Sigmoid colon (tissue), 3 donors: ENCODE measurements at regions not wholly inside any gene's neighbourhood (a gene's known extent, or its start where the extent isn't known, plus 50 kb on each side); places are given as distances from the start of the nearest gene placed in this dataset.

Source experiments
- CTCF ChIP-seq, 4 experiments: fragments of 450-650 bp in 3 of 4; fragments of 200-600 bp in 1 of 4; IDR thresholded peaks; one replicate each; pipeline ENCODE4 v1.5.1; 2016 to 2019; ENCODE audit warnings: antibody characterized with exemption in 4 of 4, mild to moderate bottlenecking in 3 of 4, moderate library complexity in 2 of 4
- POLR2A ChIP-seq, 2 donors: fragments of 450-650 bp; IDR thresholded peaks; one replicate each; pipeline ENCODE4 v1.6.1; 2016; ENCODE audit warnings: antibody characterized with exemption in 2 of 2, mild to moderate bottlenecking in 2 of 2, moderate library complexity in 2 of 2

- TF ChIP-seq CTCF (IDR thresholded peaks at IDR 0.05) = no peak
- no peak for TF ChIP-seq POLR2A (IDR thresholded peaks at IDR 0.05)
Measured at GRCh38 chr5:4860631-4861030, 279.5 kb upstream of the ADAMTS16 start.
